Osteoblast (primary cell): ENCODE measurements at regions not wholly inside any gene's neighbourhood (a gene's known extent, or its start where the extent isn't known, plus 50 kb on each side); places are given as distances from the start of the nearest gene placed in this dataset.
A peak's percentile ranks its signal among the peaks of the same experiment; 100 is the strongest.

Experiments
- DNase-seq: peaks from one replicate; pipeline ENCODE4 v3.0.0; 2011; ENCODE audit warnings: low spot score, mixed read lengths; ENCODE audit not compliant: insufficient read length; ENCODE audit errors: missing footprints
- H2AFZ ChIP-seq: 2 replicates; pipeline ENCODE4 v1.6.0; 2011; ENCODE audit warnings: mild to moderate bottlenecking, low read length
- H3K27ac ChIP-seq: 2 replicates; pipeline ENCODE4 v1.5.1; 2011; ENCODE audit warnings: mild to moderate bottlenecking, low read depth, low read length, moderate library complexity
- H3K27me3 ChIP-seq: 2 replicates; pipeline ENCODE4 v1.6.0; 2012; ENCODE audit warnings: mild to moderate bottlenecking, control low read depth, inconsistent platforms, low read length, moderate library complexity; ENCODE audit not compliant: insufficient read depth
- H3K36me3 ChIP-seq: 2 replicates; pipeline ENCODE4 v1.5.1; 2011; ENCODE audit warnings: mild to moderate bottlenecking, low read length, control low read depth, moderate library complexity; ENCODE audit not compliant: insufficient read depth
- H3K4me1 ChIP-seq: 2 replicates; pipeline ENCODE4 v1.5.1; 2011; ENCODE audit warnings: mild to moderate bottlenecking, low read length, control low read depth, moderate library complexity; ENCODE audit not compliant: insufficient read depth
- H3K4me2 ChIP-seq: 2 replicates; pipeline ENCODE4 v1.6.0; 2011; ENCODE audit warnings: mild to moderate bottlenecking, low read length; ENCODE audit not compliant: insufficient read depth
- H3K4me3 ChIP-seq: fragments of 200-600 bp; sonication (generic); 3 replicates; pipeline ENCODE4 v1.5.1; 2012; ENCODE audit warnings: mild to moderate bottlenecking, low read length, inconsistent platforms; ENCODE audit not compliant: insufficient read depth
- H3K79me2 ChIP-seq: 2 replicates; pipeline ENCODE4 v1.6.0; 2012; ENCODE audit warnings: mild to moderate bottlenecking, low read length, control low read depth, inconsistent platforms; ENCODE audit not compliant: insufficient read depth
- H3K9me3 ChIP-seq: 2 replicates; pipeline ENCODE4 v1.5.1; 2011; ENCODE audit warnings: low read depth, low read length, control low read depth
- H4K20me1 ChIP-seq: 2 replicates; pipeline ENCODE4 v1.6.0; 2012; ENCODE audit warnings: mild to moderate bottlenecking, low read length, control low read depth; ENCODE audit not compliant: insufficient read depth
- CTCF ChIP-seq: IDR thresholded peaks from 2 replicates; pipeline ENCODE4 v1.5.1; 2011; ENCODE audit warnings: mild to moderate bottlenecking, low read depth, low read length, moderate library complexity; ENCODE audit errors: extremely low read depth

GRCh38 chr5:9892696-9893095, 262.5 kb upstream of the TAS2R1 start:
- no peaks in the 10 kb centered on the region for H3K36me3 ChIP-seq
- TF ChIP-seq CTCF, result no peak
- no peaks in the 10 kb centered on the region for H3K27me3 ChIP-seq
- H3K4me3 ChIP-seq, result no peak overlapping the region
- H3K79me2 ChIP-seq, result no peaks in the 10 kb centered on the region
- peaks cover 12% of the 10 kb centered on the region for H3K4me1 ChIP-seq
- no peak for DNase-seq
- no peak overlapping the region for H3K4me2 ChIP-seq
- H3K9me3 ChIP-seq, result no peaks in the 10 kb centered on the region
- no peak overlapping the region for H3K27ac ChIP-seq
- no peaks in the 10 kb centered on the region for H4K20me1 ChIP-seq
- H2AFZ ChIP-seq, result no peak overlapping the region

GRCh38 chr5:9889511-9889910, 259.4 kb upstream of the TAS2R1 start:
- Histone ChIP-seq H2AFZ (no peak overlapping the region), H3K4me3 (no peak overlapping the region), H3K9me3 (no peaks in the 10 kb centered on the region), H3K27me3 (no peaks in the 10 kb centered on the region), H3K36me3 (no peaks in the 10 kb centered on the region), H3K4me2 (no peak overlapping the region), H4K20me1 (no peaks in the 10 kb centered on the region), H3K4me1 (peaks cover 12% of the 10 kb centered on the region), H3K79me2 (no peaks in the 10 kb centered on the region), H3K27ac (no peak overlapping the region)
- no peak for TF ChIP-seq CTCF
- DNase-seq, result no peak

DNA sequence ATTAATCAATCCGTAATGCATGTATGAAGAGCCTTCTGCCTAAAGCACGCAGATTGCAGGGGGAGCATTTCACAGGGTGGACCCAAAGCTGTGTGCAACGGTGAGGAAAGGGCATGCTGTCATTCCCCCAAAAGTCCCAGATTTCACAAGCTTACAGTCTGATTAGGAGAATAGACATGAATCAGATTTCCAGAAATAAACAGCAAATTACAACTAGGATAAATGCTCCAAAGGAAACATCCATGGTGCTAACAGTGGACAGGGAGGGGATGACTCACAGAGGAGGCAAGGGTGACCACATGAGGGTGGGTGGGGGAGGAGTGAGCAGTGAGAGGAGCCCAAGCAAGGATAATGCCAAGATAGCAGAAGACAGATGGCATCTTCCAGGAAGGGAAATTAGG, 258.4 kb upstream of the TAS2R1 start:
- no peaks in the 10 kb centered on the region for H3K9me3 ChIP-seq
- H3K4me2 ChIP-seq, result peak overlapping the region; percentile 30
- no peaks in the 10 kb centered on the region for H3K79me2 ChIP-seq
- no peaks in the 10 kb centered on the region for H3K27me3 ChIP-seq
- H3K27ac ChIP-seq, result peak overlapping the region; percentile 30
- no peak for TF ChIP-seq CTCF
- peak; percentile 91 for DNase-seq
- no peaks in the 10 kb centered on the region for H3K36me3 ChIP-seq
- peaks cover 12% of the 10 kb centered on the region for H3K4me1 ChIP-seq
- no peak overlapping the region for H3K4me3 ChIP-seq
- no peaks in the 10 kb centered on the region for H4K20me1 ChIP-seq
- no peak overlapping the region for H2AFZ ChIP-seq

DNA sequence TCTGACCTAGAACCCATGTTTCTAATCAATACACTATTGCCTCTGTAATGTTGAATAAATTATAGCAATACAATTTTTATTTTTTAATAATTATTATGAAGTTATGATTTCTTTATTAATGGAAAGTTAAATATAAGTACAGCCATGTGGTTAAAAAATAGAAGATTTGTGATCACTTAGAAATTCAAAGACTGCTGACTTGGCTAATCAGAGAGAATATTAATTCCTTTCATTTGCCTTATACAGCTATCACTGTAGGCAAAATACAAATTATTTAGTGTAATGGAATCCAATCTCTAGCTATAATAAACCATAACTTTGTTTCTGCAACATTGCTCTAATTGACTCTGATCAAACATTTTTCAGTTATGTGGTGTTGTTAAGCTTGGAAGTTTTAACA, 255.0 kb upstream of the TAS2R1 start:
- Histone ChIP-seq H4K20me1 (no peaks in the 10 kb centered on the region), H3K4me3 (no peak overlapping the region), H3K36me3 (no peaks in the 10 kb centered on the region), H2AFZ (no peak overlapping the region), H3K9me3 (no peaks in the 10 kb centered on the region), H3K27ac (no peak overlapping the region), H3K27me3 (no peaks in the 10 kb centered on the region), H3K79me2 (no peaks in the 10 kb centered on the region), H3K4me1 (peaks cover 12% of the 10 kb centered on the region), H3K4me2 (no peak overlapping the region)
- no peak for DNase-seq
- TF ChIP-seq CTCF, result no peak
